ENCODE measurements at regions not wholly inside any gene's neighbourhood (a gene's known extent, or its start where the extent isn't known, plus 50 kb on each side); places are given as distances from the start of the nearest gene placed in this dataset.

GRCh38 chr6:80548532-80548931 lies 442.1 kb downstream of the BCKDHB start:
- no peak for TF ChIP-seq POLR2A (IDR thresholded peaks at IDR 0.05; ENCODE audit: low read length)
- no peak for TF ChIP-seq RNF2 (IDR thresholded peaks at IDR 0.05; ENCODE audit: borderline replicate concordance, low read depth)
- no peak for TF ChIP-seq NPAS2 (CRISPR knock-in tag; IDR thresholded peaks at IDR 0.05; ENCODE audit: borderline replicate concordance)
- TF ChIP-seq, protein P1, sequence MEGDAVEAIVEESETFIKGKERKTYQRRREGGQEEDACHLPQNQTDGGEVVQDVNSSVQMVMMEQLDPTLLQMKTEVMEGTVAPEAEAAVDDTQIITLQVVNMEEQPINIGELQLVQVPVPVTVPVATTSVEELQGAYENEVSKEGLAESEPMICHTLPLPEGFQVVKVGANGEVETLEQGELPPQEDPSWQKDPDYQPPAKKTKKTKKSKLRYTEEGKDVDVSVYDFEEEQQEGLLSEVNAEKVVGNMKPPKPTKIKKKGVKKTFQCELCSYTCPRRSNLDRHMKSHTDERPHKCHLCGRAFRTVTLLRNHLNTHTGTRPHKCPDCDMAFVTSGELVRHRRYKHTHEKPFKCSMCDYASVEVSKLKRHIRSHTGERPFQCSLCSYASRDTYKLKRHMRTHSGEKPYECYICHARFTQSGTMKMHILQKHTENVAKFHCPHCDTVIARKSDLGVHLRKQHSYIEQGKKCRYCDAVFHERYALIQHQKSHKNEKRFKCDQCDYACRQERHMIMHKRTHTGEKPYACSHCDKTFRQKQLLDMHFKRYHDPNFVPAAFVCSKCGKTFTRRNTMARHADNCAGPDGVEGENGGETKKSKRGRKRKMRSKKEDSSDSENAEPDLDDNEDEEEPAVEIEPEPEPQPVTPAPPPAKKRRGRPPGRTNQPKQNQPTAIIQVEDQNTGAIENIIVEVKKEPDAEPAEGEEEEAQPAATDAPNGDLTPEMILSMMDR (IDR thresholded peaks at IDR 0.05) = no peak
- TF ChIP-seq BHLHE40 (IDR thresholded peaks at IDR 0.05; ENCODE audit: low read depth, low read length) = no peak
- TF ChIP-seq MYC (IDR thresholded peaks at IDR 0.05; ENCODE audit: borderline replicate concordance, low read length) = no peak
- TF ChIP-seq CEBPB (IDR thresholded peaks at IDR 0.05) = no peak
